ENCODE measurements at regions not wholly inside any gene's neighbourhood (a gene's known extent, or its start where the extent isn't known, plus 50 kb on each side); places are given as distances from the start of the nearest gene placed in this dataset.

DNA sequence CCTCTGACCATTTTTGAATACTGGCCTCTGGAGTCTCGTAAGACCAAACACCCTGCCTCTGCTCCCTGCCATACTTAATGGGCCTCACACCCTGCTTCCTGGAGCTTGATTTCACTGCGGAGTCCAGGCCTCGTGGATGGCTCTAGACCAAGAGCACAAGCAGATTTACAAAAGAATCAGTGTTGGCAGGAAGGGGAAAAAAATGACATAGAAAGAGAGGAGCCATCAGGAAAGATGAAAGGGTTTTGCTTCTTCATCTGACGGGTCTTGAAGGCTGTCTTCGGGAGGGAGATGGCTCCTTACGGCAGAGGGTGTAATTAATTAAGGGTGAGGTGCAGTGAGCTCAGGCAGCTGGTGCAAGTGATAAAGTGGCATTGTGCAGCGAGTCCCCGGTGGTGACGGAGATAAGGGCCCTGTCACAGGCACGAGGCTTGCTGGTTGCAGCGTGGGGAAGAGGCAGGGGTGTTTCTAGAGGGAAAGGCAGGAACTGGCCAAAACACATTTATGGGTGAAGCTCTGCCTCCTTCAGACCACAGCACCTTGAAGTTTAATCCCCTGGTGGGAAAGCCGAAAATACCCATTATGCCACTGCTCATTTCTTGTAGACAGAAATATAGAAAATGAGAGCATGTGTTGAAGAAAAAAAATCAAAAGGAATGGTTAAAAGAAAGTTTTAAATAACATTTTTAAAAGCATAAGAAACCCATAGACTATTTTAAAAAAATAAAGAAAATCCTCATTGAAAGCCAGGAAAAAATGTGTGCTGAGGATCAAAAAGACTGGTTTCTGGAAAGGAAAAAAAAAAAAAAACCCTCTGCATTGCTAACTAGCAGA lies 128.6 kb upstream of the LRFN2 start:
- TF ChIP-seq POLR2A (IDR thresholded peaks at IDR 0.05): no peak
- no peak for TF ChIP-seq POLR2AphosphoS5 (IDR thresholded peaks at IDR 0.05)
